ENCODE measurements at regions not wholly inside any gene's neighbourhood (a gene's known extent, or its start where the extent isn't known, plus 50 kb on each side); places are given as distances from the start of the nearest gene placed in this dataset.
"Not testable (repeated sequence)": the region's sequence is repeated elsewhere in the genome, so short reads cannot be mapped to it uniquely, and the experiment has no call there.

GRCh38 chr11:25159341-25159740 is 662.5 kb downstream of the LUZP2 start:
- DNase-seq, result no peak

DNA sequence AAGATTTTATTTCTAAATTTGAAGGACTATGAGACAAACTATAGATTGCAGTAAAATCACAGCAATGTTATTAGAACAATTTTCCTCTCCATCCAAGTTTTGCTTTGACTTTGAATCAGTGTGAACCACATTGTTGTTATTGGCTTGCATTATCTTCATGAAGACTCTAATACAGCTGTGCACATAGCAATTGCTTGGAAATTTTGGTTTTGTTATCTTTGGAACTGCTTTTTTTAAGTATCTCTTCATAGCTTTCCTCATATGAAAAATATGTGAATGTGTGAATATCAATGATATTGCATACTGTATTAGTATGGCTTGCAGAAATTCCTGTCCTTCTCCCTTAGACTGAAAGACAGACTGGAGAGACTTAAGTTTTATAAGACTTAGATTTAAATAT is 666.6 kb downstream of the LUZP2 start:
- no peak for DNase-seq

- DNase-seq, result no peak
Measured at GRCh38 chr11:25180187-25180586, 683.3 kb downstream of the LUZP2 start.

GRCh38 chr11:25183411-25183810 is 686.6 kb downstream of the LUZP2 start:
- no peak for DNase-seq

DNA sequence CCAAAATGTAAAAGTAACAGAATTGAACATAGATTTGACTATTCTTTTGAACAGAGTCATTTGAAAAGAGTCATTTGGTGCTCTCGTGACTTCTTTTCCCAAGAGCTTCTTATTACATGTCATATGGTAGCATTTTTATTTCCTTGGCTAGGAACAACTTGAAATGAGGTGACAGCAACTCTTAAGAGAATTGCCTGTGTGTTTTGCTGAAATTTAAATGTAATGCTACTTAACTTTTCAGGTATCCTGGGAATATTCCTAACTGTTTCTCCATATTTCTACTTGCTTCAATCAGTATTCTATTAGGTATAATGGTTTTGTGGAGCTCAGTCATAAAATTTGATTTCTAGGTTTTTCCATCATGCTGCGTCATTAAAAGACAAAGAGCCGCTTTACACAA is 700.7 kb downstream of the LUZP2 start:
- no peak for DNase-seq

DNA sequence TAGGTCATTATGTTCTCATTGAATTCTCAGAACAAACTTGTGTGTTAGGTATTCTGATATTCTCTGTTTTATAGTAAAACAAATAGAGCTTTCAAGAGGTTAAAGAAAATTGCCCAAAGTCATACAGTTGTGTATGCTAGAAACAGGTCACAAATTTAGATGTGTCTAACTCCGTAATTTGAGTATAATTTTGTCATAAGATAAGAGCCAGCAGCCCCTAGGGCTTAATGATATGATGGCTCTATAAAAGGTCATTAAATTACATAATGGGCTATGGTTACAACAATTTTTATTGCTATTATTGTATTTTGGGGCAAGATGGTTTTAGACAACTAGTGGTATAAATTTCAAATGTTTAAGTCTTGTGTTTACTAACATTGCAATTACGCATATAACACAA is 701.9 kb downstream of the LUZP2 start:
- DNase-seq, result no peak

DNA sequence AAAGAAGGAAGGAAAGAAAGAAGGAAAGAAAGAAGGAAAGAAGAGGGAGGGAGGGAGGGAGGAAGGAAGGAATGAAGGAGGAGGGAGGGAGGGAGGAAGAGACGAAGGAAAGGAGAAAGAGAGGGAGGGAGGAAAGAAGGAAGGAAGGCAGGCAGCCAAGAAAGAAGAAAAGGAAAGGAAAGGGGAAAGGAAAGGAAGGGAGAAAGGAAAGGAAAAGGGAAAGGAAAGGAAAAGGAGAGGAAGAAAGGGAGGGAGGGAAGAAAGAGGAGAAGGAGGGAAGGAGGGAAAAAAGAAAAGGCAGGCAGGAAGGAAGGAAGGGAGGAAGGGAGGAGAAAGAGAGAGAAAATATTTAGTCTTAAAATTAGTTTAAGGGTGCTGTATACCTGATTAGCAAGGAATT is 704.1 kb downstream of the LUZP2 start:
- DNase-seq, result no peak

DNA sequence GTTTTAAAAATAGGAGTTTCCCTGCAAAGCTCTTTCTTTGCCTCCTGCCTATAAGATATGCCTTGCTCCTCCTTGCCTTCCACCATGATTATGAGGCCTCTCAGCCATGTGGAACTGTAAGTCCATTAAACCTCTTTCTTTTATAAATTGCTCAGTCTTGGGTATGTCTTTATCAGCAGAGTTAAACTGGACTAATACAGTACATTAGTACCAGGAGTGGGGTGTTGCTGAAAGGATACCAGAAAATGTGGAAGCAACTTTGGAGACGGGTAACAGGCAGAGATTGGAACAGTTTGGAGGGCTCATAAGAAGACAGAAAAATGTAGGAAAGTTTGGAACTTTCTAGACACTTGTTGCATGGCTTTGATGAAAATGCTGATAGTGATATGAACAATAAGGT is 709.9 kb downstream of the LUZP2 start:
- DNase-seq, result no peak

DNA sequence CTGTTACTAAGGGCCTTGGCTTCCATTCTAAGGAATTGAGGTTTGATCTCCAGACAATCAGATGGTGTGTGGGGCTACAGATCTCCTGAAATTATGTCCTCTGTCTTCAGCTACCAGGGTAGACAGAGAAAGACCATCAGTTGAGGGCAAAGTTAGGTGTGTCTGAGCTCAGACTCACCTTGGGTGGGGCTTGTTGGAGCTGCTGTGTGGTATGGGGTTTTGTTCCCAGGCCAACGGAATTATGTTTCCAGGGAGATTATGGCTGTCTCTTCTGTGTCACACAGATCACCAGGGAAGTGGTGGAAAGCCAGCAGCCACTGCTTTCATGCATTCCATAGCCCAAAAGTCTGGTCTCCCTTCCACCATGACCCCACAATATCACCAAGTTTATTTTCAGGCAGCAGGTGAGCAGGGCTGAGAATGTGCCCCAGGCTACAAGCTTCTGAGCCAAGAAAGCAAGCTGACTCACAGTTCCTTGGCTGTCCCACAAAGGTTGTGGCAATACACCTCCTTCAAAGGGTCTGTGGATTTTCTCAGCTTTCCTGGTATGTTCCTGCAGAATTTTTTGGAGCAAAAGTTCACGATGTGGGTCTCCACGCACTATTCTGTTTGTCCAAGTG is 714.9 kb downstream of the LUZP2 start:
- DNase-seq, result no peak

DNA sequence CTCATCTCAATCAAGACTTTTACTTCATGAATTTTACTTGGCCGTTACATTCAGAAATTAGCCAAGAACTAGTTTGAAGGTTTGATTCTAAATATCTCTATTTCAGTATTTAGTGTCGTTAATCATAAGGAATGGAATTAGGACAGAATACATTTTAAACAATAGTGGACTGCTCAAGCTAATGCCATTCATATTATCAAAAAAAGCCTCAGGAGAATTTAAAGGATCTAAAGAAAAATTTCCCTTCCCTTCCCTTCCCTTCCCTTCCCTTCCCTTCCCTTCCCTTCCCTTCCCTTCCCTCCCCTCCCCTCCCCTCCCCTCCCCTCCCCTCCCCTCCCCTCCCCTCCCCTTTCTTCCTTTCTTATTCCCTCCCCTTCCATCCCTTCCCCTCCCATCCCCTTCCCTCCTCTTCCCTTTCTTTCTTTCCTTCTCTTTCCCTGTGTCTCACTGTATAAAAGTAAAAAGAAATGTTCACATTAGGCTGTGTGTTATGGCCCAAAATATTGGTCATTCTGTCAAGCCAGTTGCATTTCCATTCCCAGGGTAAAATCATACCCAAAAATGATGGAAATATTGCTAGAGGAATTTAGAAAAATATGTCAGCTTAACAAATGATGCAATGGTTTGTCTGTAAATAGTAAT is 717.8 kb downstream of the LUZP2 start:
- DNase-seq, result no peak

- no peak for DNase-seq
Measured at GRCh38 chr11:25218036-25218435, 721.2 kb downstream of the LUZP2 start.

GRCh38 chr11:25225078-25225477 is 728.2 kb downstream of the LUZP2 start:
- no peak for DNase-seq

DNA sequence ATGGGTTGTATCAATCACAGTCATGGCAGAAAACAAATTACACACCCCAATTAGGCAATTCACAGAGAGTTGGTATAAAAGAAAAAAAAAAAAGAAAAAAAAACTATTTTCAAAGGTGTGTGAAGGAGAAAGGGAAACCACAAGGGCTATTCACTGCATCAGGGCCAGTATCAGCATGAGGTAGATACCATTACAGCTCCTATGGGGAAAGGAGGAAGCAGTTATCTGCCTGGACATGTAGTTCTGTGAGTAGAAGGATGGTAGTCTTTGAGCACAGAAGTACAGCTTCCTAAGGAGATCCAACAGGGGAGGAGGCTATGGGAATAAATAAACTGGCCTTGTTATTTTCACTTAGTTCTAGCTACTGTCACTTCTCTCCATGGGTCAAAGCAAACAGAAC is 746.1 kb downstream of the LUZP2 start:
- no peak for DNase-seq

- no peak for DNase-seq
Measured at GRCh38 chr11:25244126-25244525, 747.3 kb downstream of the LUZP2 start.

GRCh38 chr11:25247336-25247735 is 750.5 kb downstream of the LUZP2 start:
- no peak for DNase-seq

GRCh38 chr11:25252854-25253253 is 756.0 kb downstream of the LUZP2 start:
- no peak for DNase-seq

GRCh38 chr11:25263861-25264260 is 767.0 kb downstream of the LUZP2 start:
- not testable (repeated sequence) for DNase-seq

DNA sequence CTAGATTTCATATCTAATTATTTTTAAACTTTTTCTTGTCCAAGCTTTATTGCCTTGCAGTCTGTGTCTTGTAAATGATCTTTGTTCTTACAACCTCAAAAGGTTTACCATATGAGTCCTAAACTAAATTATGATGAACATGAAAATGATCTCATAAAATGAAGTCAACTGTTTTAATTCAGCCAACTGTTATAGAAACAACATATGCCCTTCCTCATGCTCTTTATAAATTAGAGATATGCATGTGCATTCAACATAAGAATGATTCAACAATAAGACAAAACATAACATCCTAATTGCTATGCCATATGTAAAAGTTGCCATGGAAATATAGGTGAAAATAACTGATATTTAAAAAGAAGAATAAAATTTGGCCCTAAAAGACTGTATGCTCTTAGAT is 774.4 kb downstream of the LUZP2 start:
- no peak for DNase-seq

DNA sequence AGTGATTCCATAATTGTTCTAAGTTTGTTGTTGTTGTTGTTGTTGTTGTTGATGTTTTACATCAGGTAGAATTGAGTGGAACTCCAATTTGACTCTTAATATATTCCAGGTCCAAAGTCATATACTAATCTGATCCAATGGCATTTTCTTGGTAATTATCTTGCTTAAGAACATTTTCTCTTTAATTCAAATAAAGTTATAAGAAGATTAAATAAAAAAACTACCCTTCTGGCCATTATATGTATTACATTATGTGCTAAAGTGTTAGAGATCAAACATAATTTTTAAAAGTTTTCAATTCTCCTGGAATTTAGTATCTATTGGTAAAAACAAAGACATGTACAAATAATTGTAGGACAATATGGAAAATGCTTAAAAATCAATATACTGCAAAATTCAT is 775.4 kb downstream of the LUZP2 start:
- no peak for DNase-seq

DNA sequence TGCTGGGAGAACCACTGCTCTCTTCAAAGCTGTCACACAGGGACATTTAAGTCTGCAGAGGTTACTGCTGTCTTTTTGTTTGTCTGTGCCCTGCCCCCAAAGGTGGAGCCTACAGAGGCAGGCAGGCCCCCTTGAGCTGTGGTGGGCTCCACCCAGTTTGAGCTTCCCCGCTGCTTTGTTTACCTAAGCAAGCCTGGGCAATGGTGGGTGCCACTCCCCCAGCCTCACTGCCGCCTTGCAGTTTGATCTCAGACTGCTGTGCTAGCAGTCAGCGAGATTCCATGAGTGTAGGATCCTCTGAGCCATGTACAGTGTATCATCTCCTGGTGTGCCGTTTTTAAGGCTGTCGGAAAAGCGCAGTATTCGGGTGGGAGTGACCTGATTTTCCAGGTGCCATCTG is 784.0 kb downstream of the LUZP2 start:
- not testable (repeated sequence) for DNase-seq

DNA sequence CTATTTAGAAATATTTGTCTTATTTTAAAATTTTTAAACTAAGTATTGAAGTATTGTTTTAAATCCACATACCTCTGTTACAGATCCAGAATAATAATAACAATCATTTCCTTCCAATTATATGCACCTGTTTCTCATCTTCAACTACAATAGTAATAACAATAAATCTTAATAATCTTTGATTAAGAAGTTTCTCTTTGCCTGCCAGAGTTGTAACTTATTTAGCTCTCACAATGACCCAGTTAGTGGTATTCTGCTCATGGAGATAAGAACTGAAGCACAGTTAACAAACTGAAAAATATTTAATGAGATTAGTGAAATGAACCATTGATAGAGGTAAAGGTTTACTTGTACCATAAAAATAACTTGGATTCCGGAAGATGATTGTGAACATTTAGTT is 796.3 kb downstream of the LUZP2 start:
- DNase-seq, result no peak

- no peak for DNase-seq
Measured at GRCh38 chr11:25298450-25298849, 801.6 kb downstream of the LUZP2 start.

DNA sequence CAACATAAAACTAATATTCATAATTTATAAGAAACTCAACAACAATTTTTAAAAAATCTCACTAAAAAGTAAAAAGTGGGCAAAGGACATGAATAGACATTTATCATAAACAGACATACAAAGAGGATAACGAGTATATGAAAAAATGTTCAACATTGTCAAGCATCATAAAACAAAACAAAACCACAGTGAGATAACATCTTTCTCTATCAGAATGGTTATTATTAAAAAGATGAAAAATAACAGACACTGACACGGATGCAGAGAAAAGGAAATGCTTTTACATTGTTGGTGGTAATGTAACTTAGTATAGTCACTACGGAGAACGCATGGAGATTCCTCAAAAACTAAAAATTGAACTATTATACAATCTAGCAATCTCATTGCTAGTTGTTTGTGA is 813.0 kb downstream of the LUZP2 start:
- no peak for DNase-seq

DNA sequence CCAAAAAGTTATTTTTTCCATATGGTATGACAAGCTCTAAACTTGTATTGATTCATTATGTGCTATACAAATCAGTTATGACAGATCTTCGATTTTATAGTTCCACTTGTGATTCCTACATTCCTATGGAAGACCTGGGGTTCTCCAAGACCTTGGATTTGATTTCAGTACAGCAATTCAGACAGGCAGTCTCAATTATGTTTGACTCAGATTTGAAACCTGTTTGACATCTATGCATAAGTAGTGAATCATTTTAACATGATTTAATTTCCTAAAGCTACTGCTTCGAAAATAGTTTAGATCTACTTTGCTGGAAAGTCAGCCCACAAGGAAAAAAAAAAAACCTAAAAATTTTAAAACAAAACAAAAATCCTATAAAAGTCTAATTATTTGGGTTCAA is 820.4 kb downstream of the LUZP2 start:
- no peak for DNase-seq

All from hypothalamus (tissue), 51 donors.